GM20000 (cell line): ENCODE measurements at regions not wholly inside any gene's neighbourhood (a gene's known extent, or its start where the extent isn't known, plus 50 kb on each side); places are given as distances from the start of the nearest gene placed in this dataset.

ENCODE experiments used
- DNase-seq: peaks from one replicate; pipeline ENCODE4 v3.0.0; 2012; ENCODE audit warnings: low spot score
- TF ChIP-seq, protein P1 (sequence below): IDR thresholded peaks from 2 replicates; pipeline ENCODE4 v1.5.1; 2012; ENCODE audit warnings: mild to moderate bottlenecking, control low read depth; ENCODE audit errors: extremely low read depth, missing control alignments

DNA sequence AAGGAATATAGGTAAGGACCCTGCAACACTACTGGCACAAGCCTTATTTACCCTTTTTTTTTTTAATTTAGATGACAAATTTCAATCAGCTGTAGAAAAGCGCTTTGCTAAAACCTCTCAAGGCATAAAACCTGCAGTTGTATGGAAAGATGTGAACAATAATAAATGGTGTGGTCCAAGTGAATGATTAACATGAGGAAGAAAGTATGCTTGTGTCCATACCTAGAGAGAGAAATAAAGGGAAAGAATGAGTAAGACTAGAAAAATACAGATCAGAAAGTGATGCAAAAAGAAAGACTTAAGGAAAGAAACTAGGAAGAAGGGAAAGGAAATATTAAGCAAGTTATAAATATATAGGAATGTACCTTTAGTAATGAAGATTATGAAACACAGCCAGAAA lies 119.2 kb upstream of the SCN7A start:
- DNase-seq = no peak
- TF ChIP-seq, protein P1, sequence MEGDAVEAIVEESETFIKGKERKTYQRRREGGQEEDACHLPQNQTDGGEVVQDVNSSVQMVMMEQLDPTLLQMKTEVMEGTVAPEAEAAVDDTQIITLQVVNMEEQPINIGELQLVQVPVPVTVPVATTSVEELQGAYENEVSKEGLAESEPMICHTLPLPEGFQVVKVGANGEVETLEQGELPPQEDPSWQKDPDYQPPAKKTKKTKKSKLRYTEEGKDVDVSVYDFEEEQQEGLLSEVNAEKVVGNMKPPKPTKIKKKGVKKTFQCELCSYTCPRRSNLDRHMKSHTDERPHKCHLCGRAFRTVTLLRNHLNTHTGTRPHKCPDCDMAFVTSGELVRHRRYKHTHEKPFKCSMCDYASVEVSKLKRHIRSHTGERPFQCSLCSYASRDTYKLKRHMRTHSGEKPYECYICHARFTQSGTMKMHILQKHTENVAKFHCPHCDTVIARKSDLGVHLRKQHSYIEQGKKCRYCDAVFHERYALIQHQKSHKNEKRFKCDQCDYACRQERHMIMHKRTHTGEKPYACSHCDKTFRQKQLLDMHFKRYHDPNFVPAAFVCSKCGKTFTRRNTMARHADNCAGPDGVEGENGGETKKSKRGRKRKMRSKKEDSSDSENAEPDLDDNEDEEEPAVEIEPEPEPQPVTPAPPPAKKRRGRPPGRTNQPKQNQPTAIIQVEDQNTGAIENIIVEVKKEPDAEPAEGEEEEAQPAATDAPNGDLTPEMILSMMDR = no peak

DNA sequence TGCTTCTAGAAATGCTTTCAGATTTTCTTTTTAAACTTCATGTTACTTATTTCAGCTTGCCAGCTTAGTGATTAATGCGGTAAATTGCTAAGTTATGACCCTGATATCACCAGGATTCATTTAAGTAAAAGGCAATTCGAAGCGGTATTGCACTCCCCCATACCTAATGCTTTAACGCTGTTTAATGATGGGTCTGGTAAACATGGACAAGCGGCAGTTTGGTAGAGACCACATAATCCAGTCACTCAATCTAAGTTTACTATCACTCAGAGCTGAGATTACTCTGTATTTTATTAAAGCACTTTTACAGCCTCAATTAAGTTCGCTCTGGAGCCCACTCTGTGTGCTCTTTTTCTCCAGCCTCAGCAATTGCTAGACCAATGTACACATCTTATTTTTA lies 118.2 kb upstream of the SCN7A start:
- DNase-seq = no peak
- TF ChIP-seq, protein P1 = no peak

DNA sequence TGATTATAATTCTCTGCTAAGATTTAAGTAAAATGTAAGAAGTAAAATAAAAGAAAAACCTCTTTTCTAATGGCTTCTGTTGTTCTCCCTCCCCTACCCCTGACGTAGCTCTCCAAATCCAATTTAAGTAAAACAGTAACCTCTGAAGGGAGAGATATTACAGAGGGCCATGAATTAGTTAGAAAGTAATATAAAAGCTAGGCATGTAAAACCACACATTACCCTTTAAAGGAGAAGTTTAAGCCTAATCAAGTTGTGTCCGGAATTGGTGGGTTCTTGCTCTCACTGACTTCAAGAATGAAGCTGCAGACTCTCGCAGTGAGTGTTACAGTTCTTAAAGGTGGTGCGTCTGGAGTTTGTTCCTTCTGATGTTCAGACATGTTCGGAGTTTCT lies 116.9 kb upstream of the SCN7A start:
- no peak for DNase-seq
- TF ChIP-seq, protein P1 = no peak

DNA sequence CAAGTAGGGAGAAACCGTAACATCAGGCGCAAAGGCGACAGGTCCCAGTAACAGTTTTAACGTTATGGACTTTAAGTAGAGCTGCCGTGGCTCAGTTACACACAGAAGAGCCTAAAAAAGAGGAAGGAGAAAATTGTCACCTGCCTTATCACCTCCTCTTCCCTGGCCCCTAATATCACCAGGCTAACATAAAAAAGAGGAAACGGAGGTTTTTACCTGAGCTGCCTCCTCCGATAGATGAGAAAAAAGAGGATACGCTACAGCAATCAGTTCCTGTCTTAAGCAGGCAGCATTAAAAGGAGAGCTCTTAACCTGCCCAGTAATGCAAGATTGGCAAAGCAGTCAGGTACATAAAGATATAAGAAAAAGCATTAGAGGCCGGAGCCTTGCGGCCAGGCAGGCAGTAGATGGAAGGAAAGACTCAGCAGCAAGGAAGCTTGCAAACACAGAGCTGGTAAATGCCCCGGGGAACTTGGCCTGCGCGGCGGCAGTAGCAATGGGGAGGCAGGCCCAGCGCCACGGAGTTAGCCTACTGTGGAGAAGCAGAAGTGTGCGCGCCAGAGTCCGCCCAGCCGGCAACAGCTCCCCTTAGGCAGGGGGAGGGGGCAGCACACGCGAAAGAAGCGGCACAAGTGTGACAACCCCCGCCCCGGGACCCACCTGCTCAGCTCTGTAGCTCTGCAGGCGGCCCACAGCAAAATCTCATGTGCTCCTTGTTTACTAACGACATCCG lies 116.3 kb upstream of the SCN7A start:
- DNase-seq = no peak

GRCh38 chr2:166609183-166609959 lies 115.3 kb upstream of the SCN7A start:
- no peak for DNase-seq
- TF ChIP-seq, protein P1 = no peak

More for the DNA sequence above, 116.3 kb upstream of the SCN7A start:
- TF ChIP-seq, protein P1 = no peak

DNA sequence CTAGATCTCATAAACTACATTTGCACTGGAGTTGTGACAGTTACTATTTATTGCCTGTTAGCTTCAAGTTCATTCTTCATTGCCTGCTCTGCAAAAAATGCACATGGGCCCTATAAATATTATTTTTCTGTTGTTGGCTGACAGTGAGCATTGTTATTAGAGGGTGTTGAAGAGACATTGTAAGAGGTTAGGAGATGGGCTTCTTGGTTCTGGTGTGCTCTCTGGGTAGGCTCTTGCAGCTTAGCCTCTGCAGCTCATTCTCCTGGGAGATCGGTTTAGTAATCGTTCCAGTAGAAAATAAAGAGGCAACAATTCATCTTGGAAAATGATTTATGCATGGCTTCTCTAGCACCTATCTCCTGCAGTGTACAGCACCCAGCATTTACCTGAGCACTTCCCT lies 113.8 kb upstream of the SCN7A start:
- TF ChIP-seq, protein P1 = no peak
- DNase-seq = no peak

DNA sequence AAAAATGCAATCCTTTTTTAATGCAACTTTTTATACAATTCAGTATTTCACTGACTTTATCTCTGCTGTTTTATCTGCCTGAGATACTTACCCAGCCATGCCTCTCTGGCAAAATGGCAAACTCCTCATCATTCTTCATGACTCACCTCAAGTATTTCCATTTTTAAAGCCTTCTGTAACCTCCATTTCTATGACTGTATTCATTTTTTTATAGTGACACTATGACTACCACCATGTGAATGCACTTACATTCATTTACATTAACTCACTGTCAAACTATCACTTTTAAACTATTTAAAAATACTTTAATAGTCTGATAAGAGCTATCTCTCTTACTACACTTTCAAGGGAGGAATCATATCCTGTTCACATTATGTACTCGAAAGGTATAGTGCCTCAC lies 99.4 kb upstream of the SCN7A start:
- DNase-seq = no peak
- TF ChIP-seq, protein P1 = no peak
